ENCODE measurements at regions not wholly inside any gene's neighbourhood (a gene's known extent, or its start where the extent isn't known, plus 50 kb on each side); places are given as distances from the start of the nearest gene placed in this dataset.

GRCh38 chr6:169946971-169947370 is 195.5 kb downstream of the ERMARD start:
- dilution Hi-C loops (cut with MboI; ENCODE audit: extremely low pct_ligation_motif_present, low sequenced_read_pairs) (no loop called here), intact Hi-C loops (cut with micrococcal nuclease) (no loop called here)
- FAIRE-seq (no peak), DNase-seq (ENCODE audit: low read depth, low spot score) (no peak)
- CTCF ChIA-PET = interaction anchor here (0.9 to 1.1 kb wide), 4 partner anchors 9 to 592 kb away, joined by 3 to 5 read pairs (median 4); no protein-coding TSS in a partner anchor
- no peaks in the 10 kb centered on the region for H3K9me1 ChIP-seq (replicated peaks; ENCODE audit: control insufficient read depth, extremely low read depth, insufficient read depth, low read length)
- no peaks in the 10 kb centered on the region for H4K20me1 ChIP-seq (replicated peaks; ENCODE audit: control insufficient read depth, extremely low read depth, insufficient read depth, low read length)
- H3K4me3 ChIP-seq (replicated peaks in 1 of 3; ENCODE audit: insufficient read depth in 1 of 3, low read depth in 1 of 3, low read length in 3 of 3) = no peak overlapping the region
- H3K4me2 ChIP-seq (ENCODE audit: insufficient read depth, low read length) = no peak overlapping the region
- no peak for TF ChIP-seq JUN (IDR thresholded peaks at IDR 0.05; ENCODE audit: borderline replicate concordance, insufficient read depth, insufficient read length, low read depth)
- no peak for TF ChIP-seq FOS (IDR thresholded peaks at IDR 0.05; ENCODE audit: borderline replicate concordance, insufficient read depth, low read length)
- no peak for TF ChIP-seq GATA2 (IDR thresholded peaks at IDR 0.05; ENCODE audit: insufficient read depth, insufficient read length, low read depth, low read length)
- no peak for TF ChIP-seq CTCF (IDR thresholded peaks at IDR 0.05; ENCODE audit: extremely low read depth in 1 of 2, insufficient read depth in 1 of 2, low read depth in 1 of 2, low read length in 2 of 2)
- TF ChIP-seq EZH2 (IDR thresholded peaks at IDR 0.05; ENCODE audit: borderline replicate concordance, low read depth, low read length, severe bottlenecking) = no peak
- TF ChIP-seq MYC (IDR thresholded peaks at IDR 0.05; ENCODE audit: low read depth, low read length) = no peak
- no peak for TF ChIP-seq MAX (IDR thresholded peaks at IDR 0.05; ENCODE audit: insufficient read depth, insufficient read length)
- no peak for TF ChIP-seq POLR2AphosphoS5 (IDR thresholded peaks at IDR 0.05; ENCODE audit: insufficient read depth, low read depth, low read length)
- TF ChIP-seq POLR2A (IDR thresholded peaks at IDR 0.05; ENCODE audit: low read depth, low read length) = no peak
- no peaks in the 10 kb centered on the region for H3K9me3 ChIP-seq (replicated peaks; ENCODE audit: control insufficient read depth, insufficient read depth, low read length)
- H3K36me3 ChIP-seq (ENCODE audit: control insufficient read depth in 2 of 2, extremely low read depth in 1 of 2, insufficient read depth in 2 of 2, low read length in 2 of 2) = no peaks in the 10 kb centered on the region
- no peaks in the 10 kb centered on the region for H3K79me2 ChIP-seq (ENCODE audit: control insufficient read depth, insufficient read depth, low read length)
- POLR2A ChIA-PET = no interaction called here
- no TSS peak for BruUV-seq (replicated peaks)
- H3K4me1 ChIP-seq (ENCODE audit: control insufficient read depth, extremely low read depth, insufficient read depth, low read length) = peaks cover 12% of the 10 kb centered on the region
- no peak overlapping the region for H3K9ac ChIP-seq (replicated peaks; ENCODE audit: extremely low read depth, insufficient read depth, low read length)
- no peak overlapping the region for H3K27ac ChIP-seq (ENCODE audit: insufficient read depth, low read depth, low read length)
- no peak overlapping the region for H2AFZ ChIP-seq (ENCODE audit: low read depth, low read length)
- H3K27me3 ChIP-seq (ENCODE audit: control insufficient read depth in 2 of 2, insufficient read depth in 2 of 2, low read length in 2 of 2) = peaks cover 2 to 3% of the 10 kb centered on the region in 2 experiments
